BJ (cell line): ENCODE measurements at regions not wholly inside any gene's neighbourhood (a gene's known extent, or its start where the extent isn't known, plus 50 kb on each side); places are given as distances from the start of the nearest gene placed in this dataset.

ENCODE experiments used
- CTCF ChIA-PET: fragments of 350-600 bp; formaldehyde crosslinking; extraction: SDS; loops from one replicate; lab custom pipeline; 2021; ENCODE audit warnings: antibody characterized with exemption, inconsistent platforms; lab: Yijun Ruan, JAX
- POLR2A ChIA-PET: fragments of 300-600 bp; sonication (Branson Sonifier 250); formaldehyde crosslinking; extraction: SDS; loops from one replicate; lab custom pipeline; 2021; ENCODE audit warnings: antibody characterized with exemption; lab: Charles Lee
- DNase-seq: peaks from one replicate; pipeline ENCODE4 v3.0.0-alpha.2; 2011; ENCODE audit warnings: low read depth
- H3K27me3 ChIP-seq: 2 replicates; pipeline ENCODE4 v1.6.0; 2011; ENCODE audit warnings: low read length; ENCODE audit not compliant: control insufficient read depth, insufficient read depth
- H3K36me3 ChIP-seq: 2 replicates; pipeline ENCODE4 v1.5.1; 2011; ENCODE audit warnings: low read length; ENCODE audit not compliant: control insufficient read depth, insufficient read depth
- H3K4me3 ChIP-seq: 2 replicates; pipeline ENCODE4 v1.5.1; 2011; ENCODE audit warnings: low read depth, mild to moderate bottlenecking, control low read depth, low read length
- CTCF ChIP-seq: IDR thresholded peaks from 2 replicates; pipeline ENCODE4 v1.5.1; 2011; ENCODE audit warnings: low read depth, mild to moderate bottlenecking, control low read depth, inconsistent platforms, low read length, moderate library complexity; ENCODE audit not compliant: insufficient read depth

- Histone ChIP-seq H3K4me3 (no peak overlapping the region), H3K27me3 (peaks cover 13% of the 10 kb centered on the region), H3K36me3 (no peaks in the 10 kb centered on the region)
- CTCF ChIA-PET = no interaction called here
- POLR2A ChIA-PET = no interaction called here
- DNase-seq = no peak
- no peak for TF ChIP-seq CTCF
Observed at GRCh38 chr10:125547010-125547650, 135.8 kb downstream of the TEX36 start.

GRCh38 chr10:125543796-125544195, 139.2 kb downstream of the TEX36 start:
- peaks cover 8% of the 10 kb centered on the region for H3K27me3 ChIP-seq
- ChIA-PET CTCF (no interaction called here), POLR2A (no interaction called here)
- no peak for DNase-seq
- H3K4me3 ChIP-seq = no peak overlapping the region
- no peaks in the 10 kb centered on the region for H3K36me3 ChIP-seq
- no peak for TF ChIP-seq CTCF

- TF ChIP-seq CTCF = no peak
- CTCF ChIA-PET = no interaction called here
- POLR2A ChIA-PET = no interaction called here
- Histone ChIP-seq H3K4me3 (no peak overlapping the region), H3K27me3 (peaks cover 3% of the 10 kb centered on the region), H3K36me3 (no peaks in the 10 kb centered on the region)
- DNase-seq = no peak
Observed at GRCh38 chr10:125538947-125539731, 143.8 kb downstream of the TEX36 start.

GRCh38 chr10:125536236-125536635, 146.7 kb downstream of the TEX36 start:
- no peak overlapping the region for H3K4me3 ChIP-seq
- peaks cover 6% of the 10 kb centered on the region for H3K27me3 ChIP-seq
- no peak for DNase-seq
- ChIA-PET CTCF (no interaction called here), POLR2A (no interaction called here)
- H3K36me3 ChIP-seq = no peaks in the 10 kb centered on the region
- no peak for TF ChIP-seq CTCF

GRCh38 chr10:125535559-125535958, 147.4 kb downstream of the TEX36 start:
- CTCF ChIA-PET = no interaction called here
- POLR2A ChIA-PET = no interaction called here

More at GRCh38 chr10:125535559-125535958, 147.4 kb downstream of the TEX36 start:
- no peak for TF ChIP-seq CTCF
- H3K36me3 ChIP-seq = no peaks in the 10 kb centered on the region
- H3K4me3 ChIP-seq = no peak overlapping the region
- H3K27me3 ChIP-seq = peaks cover 6% of the 10 kb centered on the region
- DNase-seq = no peak
